ENCODE measurements at regions not wholly inside any gene's neighbourhood (a gene's known extent, or its start where the extent isn't known, plus 50 kb on each side); places are given as distances from the start of the nearest gene placed in this dataset.

- no peak overlapping the region for H3K4me3 ChIP-seq (ENCODE audit: low read length)
- no peak for TF ChIP-seq CTCF (conservative IDR thresholded peaks at IDR 0.05; ENCODE audit: low read length)
- no peak for DNase-seq (ENCODE audit: low read depth)
Observed at GRCh38 chr14:71647086-71647784, 285.0 kb upstream of the RGS6 start.

- TF ChIP-seq CTCF (conservative IDR thresholded peaks at IDR 0.05; ENCODE audit: low read length), result no peak
- H3K4me3 ChIP-seq (ENCODE audit: low read length), result no peak overlapping the region
- DNase-seq (ENCODE audit: low read depth), result no peak
Observed at GRCh38 chr14:71648725-71649124, 283.5 kb upstream of the RGS6 start.

- DNase-seq (ENCODE audit: low read depth), result no peak
- no peak for TF ChIP-seq CTCF (conservative IDR thresholded peaks at IDR 0.05; ENCODE audit: low read length)
Observed at GRCh38 chr14:71650187-71650755, 282.0 kb upstream of the RGS6 start.

GRCh38 chr14:71651228-71651627 lies 281.0 kb upstream of the RGS6 start:
- no peak overlapping the region for H3K4me3 ChIP-seq (ENCODE audit: low read length)
- TF ChIP-seq CTCF (conservative IDR thresholded peaks at IDR 0.05; ENCODE audit: low read length), result no peak
- DNase-seq (ENCODE audit: low read depth), result peak; percentile 93

More at GRCh38 chr14:71650187-71650755, 282.0 kb upstream of the RGS6 start:
- H3K4me3 ChIP-seq (ENCODE audit: low read length), result no peak overlapping the region

GRCh38 chr14:71652368-71652767 lies 279.9 kb upstream of the RGS6 start:
- H3K4me3 ChIP-seq (ENCODE audit: low read length), result no peak overlapping the region
- TF ChIP-seq CTCF (conservative IDR thresholded peaks at IDR 0.05; ENCODE audit: low read length), result no peak
- DNase-seq (ENCODE audit: low read depth), result no peak

GRCh38 chr14:71654810-71655209 lies 277.4 kb upstream of the RGS6 start:
- no peak for TF ChIP-seq CTCF (conservative IDR thresholded peaks at IDR 0.05; ENCODE audit: low read length)
- DNase-seq (ENCODE audit: low read depth), result no peak
- H3K4me3 ChIP-seq (ENCODE audit: low read length), result no peak overlapping the region

GRCh38 chr14:71658261-71658860 lies 273.9 kb upstream of the RGS6 start:
- peak; percentile 32 for DNase-seq (ENCODE audit: low read depth)
- no peak for TF ChIP-seq CTCF (conservative IDR thresholded peaks at IDR 0.05; ENCODE audit: low read length)
- H3K4me3 ChIP-seq (ENCODE audit: low read length), result no peak overlapping the region
